Hepatocyte (in vitro differentiated cells): ENCODE measurements at regions not wholly inside any gene's neighbourhood (a gene's known extent, or its start where the extent isn't known, plus 50 kb on each side); places are given as distances from the start of the nearest gene placed in this dataset.

ENCODE experiments used
- DNase-seq: peaks from one replicate; pipeline ENCODE4 v3.0.0-alpha.2; 2016; ENCODE audit warnings: low spot score
- H2AFZ ChIP-seq: fragments of 200-600 bp; sonication (generic); 2 replicates; pipeline ENCODE4 v1.6.0; 2016; ENCODE audit warnings: antibody characterized with exemption, mild to moderate bottlenecking
- H3K27ac ChIP-seq: fragments of 200-600 bp; sonication (generic); 2 replicates; pipeline ENCODE4 v1.5.1; 2016; ENCODE audit warnings: mild to moderate bottlenecking
- H3K27me3 ChIP-seq: fragments of 200-600 bp; sonication (generic); 2 replicates; pipeline ENCODE4 v1.6.1; 2016
- H3K36me3 ChIP-seq: fragments of 200-600 bp; sonication (generic); replicated peaks from 2 replicates; pipeline ENCODE4 v1.5.1; 2016; ENCODE audit warnings: low read depth; ENCODE audit not compliant: insufficient read depth
- H3K4me1 ChIP-seq: fragments of 200-600 bp; sonication (generic); 2 replicates; pipeline ENCODE4 v1.5.1; 2016; ENCODE audit warnings: mild to moderate bottlenecking, moderate library complexity; ENCODE audit not compliant: insufficient read depth
- H3K4me2 ChIP-seq: fragments of 200-600 bp; sonication (generic); 2 replicates; pipeline ENCODE4 v1.6.0; 2016
- H3K4me3 ChIP-seq: fragments of 200-600 bp; sonication (generic); 2 replicates; pipeline ENCODE4 v1.5.1; 2016; ENCODE audit warnings: mild to moderate bottlenecking
- H3K79me2 ChIP-seq: fragments of 200-600 bp; sonication (generic); 2 replicates; pipeline ENCODE4 v1.6.0; 2017; ENCODE audit warnings: mild to moderate bottlenecking
- H3K9me2 ChIP-seq: fragments of 200-600 bp; sonication (generic); replicated peaks from 2 replicates; pipeline ENCODE4 v1.6.0; 2017; ENCODE audit warnings: mild to moderate bottlenecking; ENCODE audit not compliant: insufficient read depth
- H3K9me3 ChIP-seq: fragments of 200-600 bp; sonication (generic); 2 replicates; pipeline ENCODE4 v1.5.1; 2016; ENCODE audit warnings: low read depth, mild to moderate bottlenecking
- H4K20me1 ChIP-seq: fragments of 200-600 bp; sonication (generic); 2 replicates; pipeline ENCODE4 v1.6.0; 2016; ENCODE audit warnings: mild to moderate bottlenecking; ENCODE audit not compliant: insufficient read depth, poor library complexity, severe bottlenecking
- CTCF ChIP-seq: fragments of 200-600 bp; sonication (generic); IDR thresholded peaks from 2 replicates; pipeline ENCODE4 v1.5.1; 2016; ENCODE audit warnings: antibody characterized with exemption, mild to moderate bottlenecking; ENCODE audit not compliant: poor library complexity
- EZH2 ChIP-seq: fragments of 200-600 bp; sonication (generic); IDR thresholded peaks from 2 replicates; pipeline ENCODE4 v1.6.1; 2016; ENCODE audit warnings: antibody characterized with exemption, mild to moderate bottlenecking, borderline replicate concordance
- EZH2phosphoT487 ChIP-seq: fragments of 200-600 bp; sonication (generic); IDR thresholded peaks from one replicate; pipeline ENCODE4 v1.6.1; 2018; ENCODE audit warnings: antibody characterized with exemption, mild to moderate bottlenecking, low read depth, moderate library complexity; ENCODE audit not compliant: unreplicated experiment, severe bottlenecking
- WGBS: methylation state at CpG from one replicate; pipeline ENCODE4 v1.1.6; 2016; ENCODE audit warnings: low lambda C conversion rate; ENCODE audit errors: missing lambda C conversion rate; 5-methylcytosine and 5-hydroxymethylcytosine counted together

GRCh38 chr21:35969281-35969680 is 91.0 kb downstream of the SETD4 start:
- 95% methylated on average over 6 of the region's 6 CpGs for WGBS
- no peaks in the 10 kb centered on the region for H3K4me1 ChIP-seq
- H3K79me2 ChIP-seq, result no peaks in the 10 kb centered on the region
- H3K4me3 ChIP-seq, result no peak overlapping the region
- H3K36me3 ChIP-seq, result no peaks in the 10 kb centered on the region
- H2AFZ ChIP-seq, result no peak overlapping the region
- H3K9me3 ChIP-seq, result no peaks in the 10 kb centered on the region
- no peaks in the 10 kb centered on the region for H4K20me1 ChIP-seq
- TF ChIP-seq EZH2phosphoT487, result no peak
- no peak for DNase-seq
- no peaks in the 10 kb centered on the region for H3K9me2 ChIP-seq
- no peak overlapping the region for H3K4me2 ChIP-seq
- H3K27me3 ChIP-seq, result no peaks in the 10 kb centered on the region
- no peak overlapping the region for H3K27ac ChIP-seq

- Histone ChIP-seq H3K27me3 (no peaks in the 10 kb centered on the region), H4K20me1 (no peaks in the 10 kb centered on the region), H3K9me2 (no peaks in the 10 kb centered on the region), H3K27ac (no peak overlapping the region), H3K79me2 (no peaks in the 10 kb centered on the region), H3K9me3 (no peaks in the 10 kb centered on the region), H3K36me3 (no peaks in the 10 kb centered on the region), H2AFZ (no peak overlapping the region), H3K4me3 (no peak overlapping the region), H3K4me1 (no peaks in the 10 kb centered on the region), H3K4me2 (no peak overlapping the region)
- 89% methylated on average over 3 of the region's 3 CpGs for WGBS
- TF ChIP-seq EZH2phosphoT487 (no peak), EZH2 (no peak), CTCF (no peak)
- no peak for DNase-seq
Measured at GRCh38 chr21:35968564-35968963, 91.8 kb downstream of the SETD4 start.

- H3K4me3 ChIP-seq, result no peak overlapping the region
- 69% methylated on average over 4 of the region's 4 CpGs for WGBS
- H3K4me2 ChIP-seq, result no peak overlapping the region
- no peak overlapping the region for H3K27ac ChIP-seq
- no peaks in the 10 kb centered on the region for H4K20me1 ChIP-seq
- no peaks in the 10 kb centered on the region for H3K79me2 ChIP-seq
- no peak for TF ChIP-seq EZH2
- TF ChIP-seq CTCF, result no peak
- TF ChIP-seq EZH2phosphoT487, result no peak
- no peaks in the 10 kb centered on the region for H3K36me3 ChIP-seq
- H2AFZ ChIP-seq, result no peak overlapping the region
- H3K9me3 ChIP-seq, result no peaks in the 10 kb centered on the region
- H3K9me2 ChIP-seq, result no peaks in the 10 kb centered on the region
- DNase-seq, result no peak
- no peaks in the 10 kb centered on the region for H3K27me3 ChIP-seq
- H3K4me1 ChIP-seq, result no peaks in the 10 kb centered on the region
Measured at GRCh38 chr21:35965699-35966098, 94.6 kb downstream of the SETD4 start.

GRCh38 chr21:35963920-35964451 is 96.3 kb downstream of the SETD4 start:
- no peaks in the 10 kb centered on the region for H3K79me2 ChIP-seq
- no peak overlapping the region for H3K4me3 ChIP-seq
- no peak overlapping the region for H3K4me2 ChIP-seq
- H3K4me1 ChIP-seq, result no peaks in the 10 kb centered on the region
- H3K27me3 ChIP-seq, result no peaks in the 10 kb centered on the region
- H3K36me3 ChIP-seq, result no peaks in the 10 kb centered on the region
- no peaks in the 10 kb centered on the region for H3K9me3 ChIP-seq
- H3K9me2 ChIP-seq, result no peaks in the 10 kb centered on the region
- 82% methylated on average over 9 of the region's 9 CpGs for WGBS
- H4K20me1 ChIP-seq, result no peaks in the 10 kb centered on the region
- no peak overlapping the region for H2AFZ ChIP-seq
- no peak for DNase-seq
- H3K27ac ChIP-seq, result no peak overlapping the region
- TF ChIP-seq EZH2phosphoT487 (no peak), EZH2 (no peak), CTCF (no peak)
